HG03280 (cell line): ENCODE measurements at regions not wholly inside any gene's neighbourhood (a gene's known extent, or its start where the extent isn't known, plus 50 kb on each side); places are given as distances from the start of the nearest gene placed in this dataset.
A peak's percentile ranks its signal among the peaks of the same experiment; 100 is the strongest.

Experiments used
- ATAC-seq: cut with Tn5 transposase; IDR thresholded peaks from one replicate; pipeline ENCODE4 v1.9.1; 2021; ENCODE audit warnings: mild to moderate bottlenecking, moderate library complexity; ENCODE audit not compliant: unreplicated experiment

GRCh38 chr3:22568285-22568684 lies 634.8 kb upstream of the UBE2E2 start:
- ATAC-seq, result no peak

GRCh38 chr3:22569570-22569969 lies 633.6 kb upstream of the UBE2E2 start:
- no peak for ATAC-seq

- ATAC-seq, result no peak
These were observed 622.1 kb upstream of the UBE2E2 start for GRCh38 chr3:22581007-22581406.

- ATAC-seq, result no peak
These were observed 620.9 kb upstream of the UBE2E2 start for GRCh38 chr3:22582266-22582665.

GRCh38 chr3:22585504-22585903 lies 617.6 kb upstream of the UBE2E2 start:
- no peak for ATAC-seq

GRCh38 chr3:22585911-22586310 lies 617.2 kb upstream of the UBE2E2 start:
- ATAC-seq, result no peak

GRCh38 chr3:22587446-22587845 lies 615.7 kb upstream of the UBE2E2 start:
- no peak for ATAC-seq

GRCh38 chr3:22593638-22594037 lies 609.5 kb upstream of the UBE2E2 start:
- ATAC-seq, result no peak

- ATAC-seq, result no peak
These were observed 608.1 kb upstream of the UBE2E2 start for GRCh38 chr3:22594990-22595389.

- no peak for ATAC-seq
These were observed 596.7 kb upstream of the UBE2E2 start for GRCh38 chr3:22606461-22606860.

GRCh38 chr3:22606938-22607337 lies 596.2 kb upstream of the UBE2E2 start:
- no peak for ATAC-seq

- ATAC-seq, result no peak
These were observed 595.0 kb upstream of the UBE2E2 start for GRCh38 chr3:22608093-22608492.

GRCh38 chr3:22608721-22609120 lies 594.4 kb upstream of the UBE2E2 start:
- ATAC-seq, result no peak

- no peak for ATAC-seq
These were observed 594.0 kb upstream of the UBE2E2 start for GRCh38 chr3:22609139-22609538.

- ATAC-seq, result no peak
These were observed 590.2 kb upstream of the UBE2E2 start for GRCh38 chr3:22612927-22613326.

GRCh38 chr3:22615790-22616189 lies 587.3 kb upstream of the UBE2E2 start:
- ATAC-seq, result no peak

- ATAC-seq, result no peak
These were observed 585.8 kb upstream of the UBE2E2 start for GRCh38 chr3:22617372-22617771.

GRCh38 chr3:22620498-22620897 lies 582.6 kb upstream of the UBE2E2 start:
- ATAC-seq, result no peak

GRCh38 chr3:22621205-22621809 lies 581.8 kb upstream of the UBE2E2 start:
- peak; percentile 66 for ATAC-seq

- no peak for ATAC-seq
These were observed 575.1 kb upstream of the UBE2E2 start for GRCh38 chr3:22627993-22628499.

GRCh38 chr3:22632536-22632935 lies 570.6 kb upstream of the UBE2E2 start:
- no peak for ATAC-seq

- ATAC-seq, result no peak
These were observed 568.7 kb upstream of the UBE2E2 start for GRCh38 chr3:22634433-22634832.
